NB4 (cell line): ENCODE measurements at regions not wholly inside any gene's neighbourhood (a gene's known extent, or its start where the extent isn't known, plus 50 kb on each side); places are given as distances from the start of the nearest gene placed in this dataset.

Source experiments
- MYC ChIP-seq: IDR thresholded peaks from 2 replicates; pipeline ENCODE4 v1.6.1; 2011; ENCODE audit warnings: low read depth, low read length
- POLR2A ChIP-seq: IDR thresholded peaks from 2 replicates; pipeline ENCODE4 v1.6.1; 2011; ENCODE audit warnings: mild to moderate bottlenecking; ENCODE audit not compliant: insufficient read length; ENCODE audit errors: extremely low read depth
- TF ChIP-seq, protein P1 (sequence below): IDR thresholded peaks from one replicate; pipeline ENCODE4 v1.5.1; 2012; ENCODE audit warnings: low read depth, low read length

DNA sequence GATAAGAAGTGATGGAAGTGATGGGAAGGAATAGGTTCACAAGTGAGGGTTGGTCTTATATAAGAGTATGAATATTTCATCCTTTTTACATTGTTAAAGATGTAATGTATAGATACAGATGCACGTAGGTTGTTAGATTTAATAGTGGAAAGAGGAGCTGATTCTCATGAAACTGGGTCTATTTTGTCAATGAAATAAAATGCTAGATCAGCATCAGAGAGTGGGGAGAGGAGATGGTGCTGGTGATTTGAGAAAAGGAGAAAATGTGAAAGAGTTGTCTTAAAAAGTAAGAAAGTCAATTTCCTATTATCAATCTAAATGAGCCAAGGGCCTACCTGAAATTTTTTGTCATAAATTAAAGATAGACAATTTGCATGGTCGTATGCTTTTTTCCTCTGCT lies 82.8 kb upstream of the FYN start:
- TF ChIP-seq MYC: no peak
- TF ChIP-seq POLR2A: no peak
- TF ChIP-seq, protein P1, sequence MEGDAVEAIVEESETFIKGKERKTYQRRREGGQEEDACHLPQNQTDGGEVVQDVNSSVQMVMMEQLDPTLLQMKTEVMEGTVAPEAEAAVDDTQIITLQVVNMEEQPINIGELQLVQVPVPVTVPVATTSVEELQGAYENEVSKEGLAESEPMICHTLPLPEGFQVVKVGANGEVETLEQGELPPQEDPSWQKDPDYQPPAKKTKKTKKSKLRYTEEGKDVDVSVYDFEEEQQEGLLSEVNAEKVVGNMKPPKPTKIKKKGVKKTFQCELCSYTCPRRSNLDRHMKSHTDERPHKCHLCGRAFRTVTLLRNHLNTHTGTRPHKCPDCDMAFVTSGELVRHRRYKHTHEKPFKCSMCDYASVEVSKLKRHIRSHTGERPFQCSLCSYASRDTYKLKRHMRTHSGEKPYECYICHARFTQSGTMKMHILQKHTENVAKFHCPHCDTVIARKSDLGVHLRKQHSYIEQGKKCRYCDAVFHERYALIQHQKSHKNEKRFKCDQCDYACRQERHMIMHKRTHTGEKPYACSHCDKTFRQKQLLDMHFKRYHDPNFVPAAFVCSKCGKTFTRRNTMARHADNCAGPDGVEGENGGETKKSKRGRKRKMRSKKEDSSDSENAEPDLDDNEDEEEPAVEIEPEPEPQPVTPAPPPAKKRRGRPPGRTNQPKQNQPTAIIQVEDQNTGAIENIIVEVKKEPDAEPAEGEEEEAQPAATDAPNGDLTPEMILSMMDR: no peak
